H9 (cell line): ENCODE measurements at regions not wholly inside any gene's neighbourhood (a gene's known extent, or its start where the extent isn't known, plus 50 kb on each side); places are given as distances from the start of the nearest gene placed in this dataset.

Source experiments
- DNase-seq: peaks from one replicate; pipeline ENCODE4 v3.0.0-alpha.2; 2017
- H2AFZ ChIP-seq: one replicate; pipeline ENCODE4 v1.6.1; 2013; ENCODE audit warnings: mild to moderate bottlenecking, low read length, control low read depth, moderate library complexity
- H2AK5ac ChIP-seq: 2 replicates; pipeline ENCODE4 v1.6.1; 2013; ENCODE audit warnings: low read length, control low read depth, mixed read lengths; ENCODE audit not compliant: insufficient read length
- H2BK120ac ChIP-seq: one replicate; pipeline ENCODE4 v1.6.1; 2013; ENCODE audit warnings: low read depth, mild to moderate bottlenecking, low read length, control low read depth, inconsistent platforms; ENCODE audit not compliant: poor library complexity, severe bottlenecking
- H2BK12ac ChIP-seq: 2 replicates; pipeline ENCODE4 v1.6.1; 2013; ENCODE audit warnings: low read length, control low read depth, mixed read lengths, low read depth; ENCODE audit not compliant: insufficient read length
- H2BK15ac ChIP-seq: 2 replicates; pipeline ENCODE4 v1.6.1; 2013; ENCODE audit warnings: low read depth, low read length, control low read depth
- H2BK20ac ChIP-seq: one replicate; pipeline ENCODE4 v1.6.1; 2013; ENCODE audit warnings: low read depth, mild to moderate bottlenecking, low read length, control low read depth, inconsistent platforms; ENCODE audit not compliant: poor library complexity, severe bottlenecking
- H2BK5ac ChIP-seq: 2 replicates; pipeline ENCODE4 v1.6.1; 2013; ENCODE audit warnings: low read length, control low read depth, mixed read lengths; ENCODE audit not compliant: insufficient read length
- H3K14ac ChIP-seq: 2 replicates; pipeline ENCODE4 v1.6.1; 2013; ENCODE audit warnings: low read length, control low read depth; ENCODE audit not compliant: insufficient read depth
- H3K18ac ChIP-seq: 2 replicates; pipeline ENCODE4 v1.6.1; 2013; ENCODE audit warnings: low read depth, mild to moderate bottlenecking, mixed read lengths, low read length, control low read depth; ENCODE audit not compliant: insufficient read length
- H3K23ac ChIP-seq: 2 replicates; pipeline ENCODE4 v1.6.1; 2013; ENCODE audit warnings: low read length, control low read depth, mixed read lengths, low read depth; ENCODE audit not compliant: insufficient read length
- H3K23me2 ChIP-seq: 2 replicates; pipeline ENCODE4 v1.6.1; 2013; ENCODE audit warnings: low read depth, mild to moderate bottlenecking, mixed read lengths, low read length, control low read depth; ENCODE audit not compliant: insufficient read length, poor library complexity, severe bottlenecking
- H3K27ac ChIP-seq: 2 replicates; pipeline ENCODE4 v1.5.1; 2013; ENCODE audit warnings: low read length, control low read depth, mixed read lengths, low read depth; ENCODE audit not compliant: insufficient read length
- H3K27me3 ChIP-seq: 2 replicates; pipeline ENCODE4 v1.6.1; 2013; ENCODE audit warnings: low read length, control low read depth, inconsistent platforms; ENCODE audit not compliant: insufficient read depth
- H3K4ac ChIP-seq: 2 replicates; pipeline ENCODE4 v1.6.1; 2013; ENCODE audit warnings: low read depth, mild to moderate bottlenecking, control low read depth, inconsistent platforms, low read length, moderate library complexity
- H3K4me1 ChIP-seq: 2 replicates; pipeline ENCODE4 v1.6.1; 2013; ENCODE audit warnings: low read length, control low read depth, inconsistent platforms; ENCODE audit not compliant: insufficient read depth
- H3K4me2 ChIP-seq: 2 replicates; pipeline ENCODE4 v1.6.1; 2013; ENCODE audit warnings: low read length, control low read depth, mixed read lengths; ENCODE audit not compliant: insufficient read length, insufficient read depth
- H3K56ac ChIP-seq: 2 replicates; pipeline ENCODE4 v1.6.1; 2013; ENCODE audit warnings: low read depth, mild to moderate bottlenecking, mixed read lengths, low read length, control low read depth; ENCODE audit not compliant: insufficient read length
- H3K79me1 ChIP-seq: 2 replicates; pipeline ENCODE4 v1.6.1; 2013; ENCODE audit warnings: low read depth, mild to moderate bottlenecking, moderate library complexity, low read length, control low read depth, inconsistent platforms; ENCODE audit not compliant: insufficient read depth, poor library complexity, severe bottlenecking
- H3K79me2 ChIP-seq: 2 replicates; pipeline ENCODE4 v1.6.1; 2013; ENCODE audit warnings: low read length, control low read depth, inconsistent platforms; ENCODE audit not compliant: insufficient read depth
- H3K9ac ChIP-seq: 2 replicates; pipeline ENCODE4 v1.6.1; 2013; ENCODE audit warnings: low read length, control low read depth, mixed read lengths; ENCODE audit not compliant: insufficient read length; ENCODE audit errors: extremely low read depth
- H3K9me3 ChIP-seq: one replicate; pipeline ENCODE4 v1.6.1; 2013; ENCODE audit warnings: low read depth, low read length, inconsistent platforms; ENCODE audit not compliant: control insufficient read depth
- H3T11ph ChIP-seq: one replicate; pipeline ENCODE4 v1.6.1; 2013; ENCODE audit warnings: mild to moderate bottlenecking, low read length, control low read depth, inconsistent platforms
- H4K20me1 ChIP-seq: one replicate; pipeline ENCODE4 v1.6.1; 2013; ENCODE audit not compliant: control insufficient read depth, insufficient read length, insufficient read depth
- H4K5ac ChIP-seq: 2 replicates; pipeline ENCODE4 v1.6.1; 2013; ENCODE audit warnings: low read depth, mild to moderate bottlenecking, mixed read lengths, low read length, control low read depth; ENCODE audit not compliant: insufficient read length
- H4K8ac ChIP-seq: replicated peaks from 2 replicates; pipeline ENCODE4 v1.6.1; 2013; ENCODE audit warnings: low read length, control low read depth, mixed read lengths, low read depth; ENCODE audit not compliant: insufficient read length
- H4K91ac ChIP-seq: 2 replicates; pipeline ENCODE4 v1.6.1; 2013; ENCODE audit warnings: low read depth, mild to moderate bottlenecking, moderate library complexity, mixed read lengths, low read length, control low read depth; ENCODE audit not compliant: insufficient read length
- H3K27ac Mint-ChIP-seq, 3 experiments: 2 replicates in 2 of 3; 3 replicates in 1 of 3; pipeline ENCODE4 v1.8.0; 2020 to 2021; ENCODE audit warnings: mixed read lengths in 3 of 3, mild to moderate bottlenecking in 1 of 3, moderate library complexity in 1 of 3
- H3K27me3 Mint-ChIP-seq: 2 replicates; pipeline ENCODE4 v1.8.0; 2021; ENCODE audit warnings: low read depth, mild to moderate bottlenecking, moderate library complexity, mixed read lengths
- H3K36me3 Mint-ChIP-seq, 3 experiments: 2 replicates in 2 of 3; 3 replicates in 1 of 3; pipeline ENCODE4 v1.8.0; 2020 to 2021; ENCODE audit warnings: low read depth in 3 of 3, mixed read lengths in 3 of 3; ENCODE audit not compliant: insufficient read depth in 1 of 3
- H3K4me1 Mint-ChIP-seq, 2 experiments: 2 replicates each; pipeline ENCODE4 v1.8.0; 2020; ENCODE audit warnings: mixed read lengths in 2 of 2
- H3K4me3 Mint-ChIP-seq, 2 experiments: 2 replicates in 1 of 2; 3 replicates in 1 of 2; pipeline ENCODE4 v1.8.0; 2020 to 2021; ENCODE audit warnings: mild to moderate bottlenecking in 2 of 2, mixed read lengths in 2 of 2, moderate library complexity in 1 of 2
- H3K9me3 Mint-ChIP-seq, 2 experiments: 2 replicates in 1 of 2; 3 replicates in 1 of 2; pipeline ENCODE4 v1.8.0; 2020; ENCODE audit warnings: mild to moderate bottlenecking in 2 of 2, mixed read lengths in 2 of 2, moderate library complexity in 1 of 2
- WGBS: extraction: QIAGEN DNeasy Blood & Tissue Kit; methylation state at CpG from one replicate; pipeline ENCODE4 v1.1.7; 2013; ENCODE audit warnings: missing lambda C conversion rate, low lambda C conversion rate, mixed read lengths; ENCODE audit not compliant: insufficient read length; ENCODE audit errors: extremely low coverage; 5-methylcytosine and 5-hydroxymethylcytosine counted together
- TF ChIP-seq, protein P1 (sequence below): fragments of 200-600 bp; sonication (generic); conservative IDR thresholded peaks from 3 replicates; pipeline ENCODE4 v1.8.0; 2021; ENCODE audit warnings: antibody characterized with exemption, mild to moderate bottlenecking

DNA sequence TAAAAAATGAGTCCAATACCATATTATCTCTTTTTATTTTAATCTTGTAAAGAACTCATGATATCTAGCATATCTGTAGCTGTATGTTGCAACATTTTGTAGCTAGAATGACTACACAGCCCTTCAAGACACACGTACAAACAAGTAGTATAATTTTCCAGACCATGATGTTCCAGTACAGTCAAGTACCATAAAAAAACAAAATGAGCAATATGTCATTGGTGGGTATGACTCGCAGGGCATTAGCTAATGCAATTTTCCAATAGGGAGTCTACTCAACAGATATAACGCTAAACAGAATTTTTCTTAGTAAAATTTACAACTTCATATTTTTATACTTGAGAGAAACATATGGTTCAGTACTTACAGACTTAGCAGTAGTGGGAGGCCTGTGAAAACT is 53.6 kb upstream of the UGP2 start:
- no peak overlapping the region for H3K14ac ChIP-seq
- Mint-ChIP-seq H3K36me3 (peaks cover 0 to 7% (median 0%) of the 10 kb centered on the region in 3 experiments; a peak in 3 of 7 replicates), H3K4me3 (no peak overlapping the region), H3K4me1 (peaks cover 38 to 41% of the 10 kb centered on the region in 2 experiments), H3K9me3 (no peaks in the 10 kb centered on the region; a peak in 1 of 5 replicates), H3K27ac (no peak overlapping the region), H3K27me3 (no peaks in the 10 kb centered on the region)
- no peak overlapping the region for H3K18ac ChIP-seq
- H3K4me1 ChIP-seq, result peaks cover 8% of the 10 kb centered on the region
- no peaks in the 10 kb centered on the region for H3K79me1 ChIP-seq
- TF ChIP-seq, protein P1, sequence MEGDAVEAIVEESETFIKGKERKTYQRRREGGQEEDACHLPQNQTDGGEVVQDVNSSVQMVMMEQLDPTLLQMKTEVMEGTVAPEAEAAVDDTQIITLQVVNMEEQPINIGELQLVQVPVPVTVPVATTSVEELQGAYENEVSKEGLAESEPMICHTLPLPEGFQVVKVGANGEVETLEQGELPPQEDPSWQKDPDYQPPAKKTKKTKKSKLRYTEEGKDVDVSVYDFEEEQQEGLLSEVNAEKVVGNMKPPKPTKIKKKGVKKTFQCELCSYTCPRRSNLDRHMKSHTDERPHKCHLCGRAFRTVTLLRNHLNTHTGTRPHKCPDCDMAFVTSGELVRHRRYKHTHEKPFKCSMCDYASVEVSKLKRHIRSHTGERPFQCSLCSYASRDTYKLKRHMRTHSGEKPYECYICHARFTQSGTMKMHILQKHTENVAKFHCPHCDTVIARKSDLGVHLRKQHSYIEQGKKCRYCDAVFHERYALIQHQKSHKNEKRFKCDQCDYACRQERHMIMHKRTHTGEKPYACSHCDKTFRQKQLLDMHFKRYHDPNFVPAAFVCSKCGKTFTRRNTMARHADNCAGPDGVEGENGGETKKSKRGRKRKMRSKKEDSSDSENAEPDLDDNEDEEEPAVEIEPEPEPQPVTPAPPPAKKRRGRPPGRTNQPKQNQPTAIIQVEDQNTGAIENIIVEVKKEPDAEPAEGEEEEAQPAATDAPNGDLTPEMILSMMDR, result no peak
- H3K56ac ChIP-seq, result no peak overlapping the region
- H2AK5ac ChIP-seq, result no peak overlapping the region
- no peak overlapping the region for H3K27ac ChIP-seq
- H3K27me3 ChIP-seq, result no peaks in the 10 kb centered on the region; the same call in 1 of the 2 replicates
- no peaks in the 10 kb centered on the region; the same call in 1 of the 2 replicates for H3K79me2 ChIP-seq
- no peaks in the 10 kb centered on the region for H3K9me3 ChIP-seq
- no peak overlapping the region for H4K91ac ChIP-seq
- no peak overlapping the region for H4K8ac ChIP-seq
- H4K20me1 ChIP-seq, result no peaks in the 10 kb centered on the region
- no CpG with 5 or more reads among the region's 3 CpGs for WGBS
- no peak overlapping the region for H4K5ac ChIP-seq
- no peak overlapping the region for H3K23ac ChIP-seq
- no peak overlapping the region for H3T11ph ChIP-seq
- no peak for DNase-seq
- H2AFZ ChIP-seq, result no peak overlapping the region
- no peak overlapping the region for H3K9ac ChIP-seq
- no peak overlapping the region for H2BK20ac ChIP-seq
- no peak overlapping the region for H3K4ac ChIP-seq
- H2BK12ac ChIP-seq, result no peak overlapping the region
- no peaks in the 10 kb centered on the region for H3K23me2 ChIP-seq
- H2BK5ac ChIP-seq, result no peak overlapping the region
- no peak overlapping the region for H3K4me2 ChIP-seq
- no peak overlapping the region for H2BK120ac ChIP-seq
- H2BK15ac ChIP-seq, result no peak overlapping the region
